CD4-positive, alpha-beta T cell treated with Interleukin-1 beta for 1 hour (primary cell): ENCODE measurements at regions not wholly inside any gene's neighbourhood (a gene's known extent, or its start where the extent isn't known, plus 50 kb on each side); places are given as distances from the start of the nearest gene placed in this dataset.

ENCODE experiments used
- DNase-seq, 2 donors: peaks; one replicate each; pipeline ENCODE4 v3.0.0-alpha.2; 2020 to 2022

DNA sequence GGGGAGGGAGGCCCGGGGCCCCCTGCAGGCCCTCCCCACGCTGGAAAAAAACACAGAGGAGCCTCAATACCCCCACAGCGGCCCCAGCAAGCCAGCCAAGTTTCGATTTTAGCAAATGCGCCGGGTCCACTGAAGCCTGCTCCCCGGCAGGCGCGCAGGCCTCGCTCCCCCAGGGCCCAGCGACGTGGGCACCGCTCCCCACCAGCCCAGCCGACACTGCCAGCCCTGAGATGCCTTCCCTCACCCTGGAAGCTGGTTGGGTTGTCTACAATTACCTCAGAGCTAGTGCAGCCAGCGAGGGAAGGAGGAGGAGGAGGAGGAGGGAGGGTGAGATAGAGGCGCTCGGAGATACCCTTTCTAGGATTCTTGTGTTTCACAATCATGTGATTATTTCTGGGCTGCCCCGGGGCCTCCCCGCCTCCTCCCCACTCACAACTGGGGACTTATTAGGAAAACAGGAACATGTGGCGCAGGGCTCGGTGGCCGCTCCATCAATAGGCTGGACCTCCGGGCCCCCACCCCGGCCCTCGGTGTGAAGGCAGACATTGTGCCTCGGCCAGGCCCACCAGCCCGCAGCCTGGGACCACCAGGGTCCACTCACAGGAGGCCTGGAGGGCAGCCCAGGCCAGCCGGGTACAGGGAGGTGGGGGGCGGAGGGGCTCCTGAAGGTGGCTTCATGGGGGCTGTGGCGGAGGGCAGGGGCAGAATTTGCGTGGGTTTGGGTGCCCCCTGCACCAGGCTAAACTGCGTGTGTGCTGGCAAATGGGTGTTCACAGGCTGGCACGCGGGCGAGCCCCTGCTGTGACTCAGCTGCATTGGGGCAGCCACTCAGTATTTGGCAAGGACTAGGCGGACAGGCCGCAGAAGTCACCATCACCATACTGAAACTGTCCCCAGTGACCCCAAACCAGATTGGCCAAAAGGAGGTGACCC lies 109.9 kb downstream of the NCOR2 start:
- DNase-seq: peak; percentile 73 to 82

DNA sequence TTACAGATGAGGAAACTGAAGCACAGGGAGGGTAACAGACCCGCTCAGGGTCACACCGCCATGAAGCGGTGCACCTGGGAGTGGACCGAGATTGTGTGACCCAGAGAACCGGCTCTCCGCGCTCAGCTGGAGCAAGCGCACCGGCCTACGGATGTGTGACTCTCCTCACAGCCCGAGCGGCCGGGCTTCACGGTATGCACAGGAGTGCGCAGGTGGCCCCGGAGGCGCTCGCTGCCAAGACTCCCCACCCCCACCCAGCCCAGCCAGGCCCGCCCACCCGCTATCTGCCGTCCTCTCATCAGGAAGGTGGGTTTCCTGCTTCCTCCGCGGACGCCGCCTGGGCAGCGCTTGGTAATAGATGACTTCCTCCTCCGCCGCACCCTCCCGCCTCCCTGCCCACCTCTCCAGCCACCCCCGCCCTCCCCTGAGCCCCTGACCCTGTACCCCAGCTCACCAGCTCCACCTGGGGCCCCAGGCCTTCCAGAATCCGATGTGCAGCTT lies 110.7 kb downstream of the NCOR2 start:
- DNase-seq: peak; percentile 67 to 72

- no peak for DNase-seq
These were observed 111.2 kb downstream of the NCOR2 start for GRCh38 chr12:124456133-124456651.

DNA sequence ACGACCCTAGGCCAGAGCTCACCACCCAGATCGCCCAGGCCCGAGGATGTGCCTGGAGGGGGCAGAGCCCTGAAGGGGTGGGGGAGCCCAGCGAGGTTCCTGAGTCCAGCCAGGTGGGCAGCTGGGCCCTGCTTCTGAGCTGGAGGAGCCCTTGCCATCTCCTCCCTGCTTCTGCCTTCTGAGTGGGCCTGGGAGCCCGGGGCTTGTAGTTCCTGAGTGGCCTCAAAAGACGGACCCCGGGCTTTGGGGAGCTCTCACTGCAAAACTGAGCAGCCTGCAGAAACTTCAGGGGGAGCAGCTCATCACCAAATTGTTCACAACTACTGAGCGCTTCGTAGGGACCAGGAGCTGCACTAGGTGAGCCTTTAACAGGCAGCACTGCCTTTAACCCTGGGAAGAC lies 112.1 kb downstream of the NCOR2 start:
- DNase-seq: no peak

- DNase-seq: peak in 1 of 2 donors; percentile 34
These were observed 112.7 kb downstream of the NCOR2 start for GRCh38 chr12:124454735-124455134.

GRCh38 chr12:124454352-124454725 lies 113.1 kb downstream of the NCOR2 start:
- no peak for DNase-seq

DNA sequence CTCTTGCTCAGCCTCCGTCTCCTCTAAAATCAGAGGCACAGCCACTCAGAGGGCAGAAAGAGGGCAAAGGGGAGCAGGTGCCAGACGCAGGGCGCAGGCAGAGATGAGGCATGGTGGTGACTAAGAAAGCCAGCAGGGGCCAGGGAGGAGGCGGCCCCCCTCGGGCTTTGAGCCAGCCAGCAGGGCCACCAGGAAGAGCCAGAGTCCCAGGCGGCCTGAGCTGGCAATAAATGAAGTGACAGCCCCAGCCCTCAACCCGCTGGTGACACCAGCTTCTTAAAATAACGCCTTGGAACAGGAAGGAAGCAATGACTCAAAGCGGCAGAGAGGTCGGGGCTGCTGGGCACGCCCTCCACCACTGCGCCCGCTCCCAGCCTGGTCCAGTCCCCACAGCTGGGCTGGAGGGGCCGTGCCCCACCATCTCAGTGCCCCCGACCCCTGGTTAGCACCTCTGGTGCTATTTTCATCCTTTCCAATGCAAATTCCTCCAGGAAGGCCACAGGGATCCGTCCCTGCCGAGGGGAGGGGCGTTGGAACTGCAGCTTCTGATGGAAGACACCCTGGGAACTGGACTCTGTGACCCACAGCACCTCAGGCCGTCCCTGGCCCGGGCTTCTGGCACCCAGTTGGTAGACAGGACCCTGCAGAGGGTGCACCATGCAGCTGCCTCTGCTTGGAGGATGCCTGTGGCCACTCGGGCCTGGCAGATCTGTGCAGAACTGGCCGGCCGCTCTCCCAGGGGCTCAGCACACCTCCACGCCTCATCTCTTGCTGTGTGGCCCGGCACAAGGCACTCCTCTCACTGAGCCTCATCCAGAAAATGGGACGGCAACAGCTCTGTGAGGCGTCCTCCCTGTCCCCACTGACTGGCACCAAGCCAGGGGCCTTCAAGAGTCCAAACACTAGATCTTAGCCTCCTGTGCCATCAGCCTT lies 113.7 kb downstream of the NCOR2 start:
- peak; percentile 87 to 91 for DNase-seq

GRCh38 chr12:124452576-124453331 lies 114.7 kb downstream of the NCOR2 start:
- DNase-seq: no peak

- DNase-seq: no peak
These were observed 115.7 kb downstream of the NCOR2 start for GRCh38 chr12:124451637-124452243.

DNA sequence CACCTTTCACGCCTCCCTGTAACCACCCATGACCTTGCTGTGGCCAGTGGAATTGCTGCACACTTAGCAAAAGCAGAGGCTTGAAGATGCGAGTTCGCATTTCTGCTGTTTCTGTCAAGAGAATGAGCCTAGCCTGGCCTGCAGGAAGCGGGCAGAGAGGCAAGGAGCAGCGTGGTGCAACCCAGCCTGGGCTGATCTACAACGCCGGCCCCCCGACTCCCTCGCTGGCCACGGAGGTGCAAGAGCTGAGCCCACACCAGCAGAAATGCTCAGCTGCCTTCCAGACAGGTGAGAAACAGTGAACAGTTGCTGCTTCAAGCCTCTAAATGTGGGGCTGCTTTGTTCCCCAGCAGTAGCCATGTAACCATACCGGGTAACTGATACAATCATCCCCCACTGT lies 116.4 kb downstream of the NCOR2 start:
- no peak for DNase-seq

DNA sequence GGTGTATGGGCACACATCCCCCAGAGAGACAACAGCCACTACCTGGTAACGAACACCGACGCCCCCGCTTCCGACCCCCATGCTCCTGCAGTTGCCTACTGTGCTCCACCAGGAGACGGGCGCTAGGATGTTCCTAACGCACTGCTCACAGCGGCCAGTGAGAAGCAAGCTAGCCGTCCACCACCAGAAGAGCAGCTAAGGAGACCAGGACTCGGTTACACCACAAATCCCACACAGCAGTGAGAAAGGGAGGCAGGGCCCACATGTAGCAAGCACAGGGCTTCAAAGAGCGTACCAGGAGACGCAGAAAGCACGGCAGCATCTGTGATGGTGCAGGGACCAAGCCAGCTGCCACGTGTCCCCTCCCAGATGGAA lies 117.0 kb downstream of the NCOR2 start:
- DNase-seq: no peak

GRCh38 chr12:124449623-124450375 lies 117.6 kb downstream of the NCOR2 start:
- no peak for DNase-seq

GRCh38 chr12:124448955-124449622 lies 118.3 kb downstream of the NCOR2 start:
- DNase-seq: no peak

DNA sequence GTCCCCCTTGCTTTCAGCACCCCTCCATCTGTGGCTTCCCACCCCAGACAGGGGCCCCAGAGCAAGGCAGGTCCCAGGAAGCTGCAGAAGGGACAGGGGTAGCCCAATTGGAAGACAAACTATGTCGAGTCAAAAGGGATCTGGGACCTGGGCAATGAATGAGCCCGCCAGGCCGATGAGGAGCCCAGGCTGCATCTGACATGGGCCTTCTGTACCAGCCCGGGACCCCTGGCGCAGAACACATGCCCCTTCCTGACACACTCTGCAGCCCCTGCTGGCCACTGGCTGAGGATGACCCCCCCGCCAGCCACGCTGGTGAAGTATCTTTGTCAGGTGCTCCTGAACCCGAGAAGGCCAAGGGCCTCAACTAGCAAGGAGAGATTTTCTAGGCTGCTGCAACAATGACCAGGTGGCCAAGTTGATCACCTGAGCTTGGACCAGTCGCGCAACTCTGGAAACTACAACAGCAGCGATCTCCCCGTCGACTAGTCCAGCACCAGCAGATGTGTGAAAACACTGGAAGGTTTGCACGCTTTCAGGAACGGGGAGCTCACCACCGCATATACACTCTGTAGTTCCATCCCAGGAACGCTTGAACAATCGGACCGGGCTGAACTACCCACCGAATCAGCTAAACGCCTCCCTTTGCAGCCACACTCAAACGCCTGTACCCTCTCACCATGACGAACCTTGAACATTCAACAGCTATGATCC lies 119.0 kb downstream of the NCOR2 start:
- DNase-seq: no peak

DNA sequence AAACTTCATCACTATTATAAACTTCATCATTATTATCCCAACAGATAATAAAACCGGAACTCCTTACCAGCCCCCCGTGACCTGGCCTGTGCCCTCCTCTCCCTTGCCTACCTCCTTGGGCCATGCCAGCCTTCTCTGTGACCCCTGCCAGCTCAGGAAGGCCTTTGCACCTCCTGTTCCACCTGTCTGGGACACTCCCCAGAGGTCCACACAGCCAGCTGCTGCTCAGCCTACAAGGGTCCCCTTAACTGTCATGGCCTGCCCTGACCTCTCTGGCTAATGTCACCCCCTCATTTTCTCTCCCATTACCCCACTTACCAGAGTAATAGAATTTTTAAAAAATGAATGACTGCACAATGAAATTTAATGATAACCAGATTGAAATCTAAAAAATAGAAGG lies 121.0 kb downstream of the NCOR2 start:
- DNase-seq: no peak

GRCh38 chr12:124445826-124446225 lies 121.6 kb downstream of the NCOR2 start:
- DNase-seq: no peak

DNA sequence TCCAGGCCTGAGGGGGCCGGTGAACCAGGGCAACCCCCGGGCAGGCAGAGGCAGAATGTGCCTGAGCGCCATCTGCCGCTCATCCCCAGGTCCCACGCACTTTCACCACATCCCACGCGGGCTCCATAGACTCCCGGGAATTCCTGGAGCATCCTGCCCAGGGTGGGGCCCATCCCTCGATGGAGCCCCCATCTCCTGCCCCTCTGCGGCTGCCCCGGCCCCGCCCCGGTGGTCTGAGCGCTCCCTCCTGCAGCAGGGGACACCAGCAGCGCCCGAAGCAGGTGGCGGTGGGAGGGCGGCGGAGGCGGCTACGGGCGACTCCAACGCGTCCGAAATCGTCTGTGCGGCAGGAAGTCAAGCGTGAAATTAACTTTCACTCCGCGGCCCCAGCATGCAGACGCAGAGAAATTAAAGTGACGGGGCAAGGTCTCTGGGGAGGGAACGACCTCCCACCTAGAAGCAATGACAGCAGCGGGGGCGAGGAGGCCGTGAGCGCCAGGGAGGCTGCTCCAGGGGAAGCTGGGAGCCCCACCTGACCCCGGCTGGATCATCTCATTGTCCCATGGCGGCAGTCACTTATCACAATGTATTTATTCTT lies 122.2 kb downstream of the NCOR2 start:
- no peak for DNase-seq

GRCh38 chr12:124443931-124444712 lies 123.3 kb downstream of the NCOR2 start:
- no peak for DNase-seq
